H9 (cell line): ENCODE measurements at regions not wholly inside any gene's neighbourhood (a gene's known extent, or its start where the extent isn't known, plus 50 kb on each side); places are given as distances from the start of the nearest gene placed in this dataset.

Source experiments
- DNase-seq: peaks from one replicate; pipeline ENCODE4 v3.0.0-alpha.2; 2017
- H2AFZ ChIP-seq: one replicate; pipeline ENCODE4 v1.6.1; 2013; ENCODE audit warnings: mild to moderate bottlenecking, low read length, control low read depth, moderate library complexity
- H2AK5ac ChIP-seq: 2 replicates; pipeline ENCODE4 v1.6.1; 2013; ENCODE audit warnings: low read length, control low read depth, mixed read lengths; ENCODE audit not compliant: insufficient read length
- H2BK120ac ChIP-seq: one replicate; pipeline ENCODE4 v1.6.1; 2013; ENCODE audit warnings: low read depth, mild to moderate bottlenecking, low read length, control low read depth, inconsistent platforms; ENCODE audit not compliant: poor library complexity, severe bottlenecking
- H2BK12ac ChIP-seq: 2 replicates; pipeline ENCODE4 v1.6.1; 2013; ENCODE audit warnings: low read length, control low read depth, mixed read lengths, low read depth; ENCODE audit not compliant: insufficient read length
- H2BK15ac ChIP-seq: 2 replicates; pipeline ENCODE4 v1.6.1; 2013; ENCODE audit warnings: low read depth, low read length, control low read depth
- H2BK20ac ChIP-seq: one replicate; pipeline ENCODE4 v1.6.1; 2013; ENCODE audit warnings: low read depth, mild to moderate bottlenecking, low read length, control low read depth, inconsistent platforms; ENCODE audit not compliant: poor library complexity, severe bottlenecking
- H2BK5ac ChIP-seq: 2 replicates; pipeline ENCODE4 v1.6.1; 2013; ENCODE audit warnings: low read length, control low read depth, mixed read lengths; ENCODE audit not compliant: insufficient read length
- H3K14ac ChIP-seq: 2 replicates; pipeline ENCODE4 v1.6.1; 2013; ENCODE audit warnings: low read length, control low read depth; ENCODE audit not compliant: insufficient read depth
- H3K18ac ChIP-seq: 2 replicates; pipeline ENCODE4 v1.6.1; 2013; ENCODE audit warnings: low read depth, mild to moderate bottlenecking, mixed read lengths, low read length, control low read depth; ENCODE audit not compliant: insufficient read length
- H3K23ac ChIP-seq: 2 replicates; pipeline ENCODE4 v1.6.1; 2013; ENCODE audit warnings: low read length, control low read depth, mixed read lengths, low read depth; ENCODE audit not compliant: insufficient read length
- H3K23me2 ChIP-seq: 2 replicates; pipeline ENCODE4 v1.6.1; 2013; ENCODE audit warnings: low read depth, mild to moderate bottlenecking, mixed read lengths, low read length, control low read depth; ENCODE audit not compliant: insufficient read length, poor library complexity, severe bottlenecking
- H3K27ac ChIP-seq: 2 replicates; pipeline ENCODE4 v1.5.1; 2013; ENCODE audit warnings: low read length, control low read depth, mixed read lengths, low read depth; ENCODE audit not compliant: insufficient read length
- H3K27me3 ChIP-seq: 2 replicates; pipeline ENCODE4 v1.6.1; 2013; ENCODE audit warnings: low read length, control low read depth, inconsistent platforms; ENCODE audit not compliant: insufficient read depth
- H3K4ac ChIP-seq: 2 replicates; pipeline ENCODE4 v1.6.1; 2013; ENCODE audit warnings: low read depth, mild to moderate bottlenecking, control low read depth, inconsistent platforms, low read length, moderate library complexity
- H3K4me1 ChIP-seq: 2 replicates; pipeline ENCODE4 v1.6.1; 2013; ENCODE audit warnings: low read length, control low read depth, inconsistent platforms; ENCODE audit not compliant: insufficient read depth
- H3K4me2 ChIP-seq: 2 replicates; pipeline ENCODE4 v1.6.1; 2013; ENCODE audit warnings: low read length, control low read depth, mixed read lengths; ENCODE audit not compliant: insufficient read length, insufficient read depth
- H3K56ac ChIP-seq: 2 replicates; pipeline ENCODE4 v1.6.1; 2013; ENCODE audit warnings: low read depth, mild to moderate bottlenecking, mixed read lengths, low read length, control low read depth; ENCODE audit not compliant: insufficient read length
- H3K79me1 ChIP-seq: 2 replicates; pipeline ENCODE4 v1.6.1; 2013; ENCODE audit warnings: low read depth, mild to moderate bottlenecking, moderate library complexity, low read length, control low read depth, inconsistent platforms; ENCODE audit not compliant: insufficient read depth, poor library complexity, severe bottlenecking
- H3K79me2 ChIP-seq: 2 replicates; pipeline ENCODE4 v1.6.1; 2013; ENCODE audit warnings: low read length, control low read depth, inconsistent platforms; ENCODE audit not compliant: insufficient read depth
- H3K9ac ChIP-seq: 2 replicates; pipeline ENCODE4 v1.6.1; 2013; ENCODE audit warnings: low read length, control low read depth, mixed read lengths; ENCODE audit not compliant: insufficient read length; ENCODE audit errors: extremely low read depth
- H3K9me3 ChIP-seq: one replicate; pipeline ENCODE4 v1.6.1; 2013; ENCODE audit warnings: low read depth, low read length, inconsistent platforms; ENCODE audit not compliant: control insufficient read depth
- H3T11ph ChIP-seq: one replicate; pipeline ENCODE4 v1.6.1; 2013; ENCODE audit warnings: mild to moderate bottlenecking, low read length, control low read depth, inconsistent platforms
- H4K20me1 ChIP-seq: one replicate; pipeline ENCODE4 v1.6.1; 2013; ENCODE audit not compliant: control insufficient read depth, insufficient read length, insufficient read depth
- H4K5ac ChIP-seq: 2 replicates; pipeline ENCODE4 v1.6.1; 2013; ENCODE audit warnings: low read depth, mild to moderate bottlenecking, mixed read lengths, low read length, control low read depth; ENCODE audit not compliant: insufficient read length
- H4K8ac ChIP-seq: replicated peaks from 2 replicates; pipeline ENCODE4 v1.6.1; 2013; ENCODE audit warnings: low read length, control low read depth, mixed read lengths, low read depth; ENCODE audit not compliant: insufficient read length
- H4K91ac ChIP-seq: 2 replicates; pipeline ENCODE4 v1.6.1; 2013; ENCODE audit warnings: low read depth, mild to moderate bottlenecking, moderate library complexity, mixed read lengths, low read length, control low read depth; ENCODE audit not compliant: insufficient read length
- H3K27ac Mint-ChIP-seq, 3 experiments: 2 replicates in 2 of 3; 3 replicates in 1 of 3; pipeline ENCODE4 v1.8.0; 2020 to 2021; ENCODE audit warnings: mixed read lengths in 3 of 3, mild to moderate bottlenecking in 1 of 3, moderate library complexity in 1 of 3
- H3K27me3 Mint-ChIP-seq: 2 replicates; pipeline ENCODE4 v1.8.0; 2021; ENCODE audit warnings: low read depth, mild to moderate bottlenecking, moderate library complexity, mixed read lengths
- H3K36me3 Mint-ChIP-seq, 3 experiments: 2 replicates in 2 of 3; 3 replicates in 1 of 3; pipeline ENCODE4 v1.8.0; 2020 to 2021; ENCODE audit warnings: low read depth in 3 of 3, mixed read lengths in 3 of 3; ENCODE audit not compliant: insufficient read depth in 1 of 3
- H3K4me1 Mint-ChIP-seq, 2 experiments: 2 replicates each; pipeline ENCODE4 v1.8.0; 2020; ENCODE audit warnings: mixed read lengths in 2 of 2
- H3K4me3 Mint-ChIP-seq, 2 experiments: 2 replicates in 1 of 2; 3 replicates in 1 of 2; pipeline ENCODE4 v1.8.0; 2020 to 2021; ENCODE audit warnings: mild to moderate bottlenecking in 2 of 2, mixed read lengths in 2 of 2, moderate library complexity in 1 of 2
- H3K9me3 Mint-ChIP-seq, 2 experiments: 2 replicates in 1 of 2; 3 replicates in 1 of 2; pipeline ENCODE4 v1.8.0; 2020; ENCODE audit warnings: mild to moderate bottlenecking in 2 of 2, mixed read lengths in 2 of 2, moderate library complexity in 1 of 2
- CTCF ChIP-seq: fragments of 200-600 bp; sonication (generic); conservative IDR thresholded peaks from 3 replicates; pipeline ENCODE4 v1.8.0; 2021; ENCODE audit warnings: antibody characterized with exemption, mild to moderate bottlenecking
- WGBS: extraction: QIAGEN DNeasy Blood & Tissue Kit; methylation state at CpG from one replicate; pipeline ENCODE4 v1.1.7; 2013; ENCODE audit warnings: missing lambda C conversion rate, low lambda C conversion rate, mixed read lengths; ENCODE audit not compliant: insufficient read length; ENCODE audit errors: extremely low coverage; 5-methylcytosine and 5-hydroxymethylcytosine counted together

- no peak overlapping the region for H2BK15ac ChIP-seq
- H2BK12ac ChIP-seq = no peak overlapping the region
- H3T11ph ChIP-seq = no peak overlapping the region
- no peaks in the 10 kb centered on the region for H4K20me1 ChIP-seq
- H2AFZ ChIP-seq = no peak overlapping the region
- peaks cover 15 to 19% of the 10 kb centered on the region in 2 experiments for H3K4me1 Mint-ChIP-seq
- H3K27ac ChIP-seq = no peak overlapping the region
- H4K91ac ChIP-seq = no peak overlapping the region
- H2AK5ac ChIP-seq = no peak overlapping the region
- no peak overlapping the region for H2BK120ac ChIP-seq
- H2BK5ac ChIP-seq = no peak overlapping the region
- no peak overlapping the region for H2BK20ac ChIP-seq
- no peak for DNase-seq
- no peak for TF ChIP-seq CTCF
- no peak overlapping the region for H4K5ac ChIP-seq
- 0 out of 7 replicates have a peak, but pooled peaks cover 0 to 3% (median 0%) of the 10 kb centered on the region in 3 experiments for H3K36me3 Mint-ChIP-seq
- no peaks in the 10 kb centered on the region; the same call in 1 of the 2 replicates for H3K4me1 ChIP-seq
- no peak overlapping the region for H3K4me3 Mint-ChIP-seq
- H3K23ac ChIP-seq = no peak overlapping the region
- H3K4me2 ChIP-seq = no peak overlapping the region
- no peak overlapping the region for H3K14ac ChIP-seq
- no peak overlapping the region for H3K18ac ChIP-seq
- H3K4ac ChIP-seq = no peak overlapping the region
- no peaks in the 10 kb centered on the region for H3K9me3 ChIP-seq
- no CpG with 5 or more reads among the region's 5 CpGs for whole genome bisulfite sequencing
- H3K9ac ChIP-seq = no peak overlapping the region
- no peak overlapping the region for H3K56ac ChIP-seq
- no peaks in the 10 kb centered on the region for H3K27me3 Mint-ChIP-seq
- H3K79me2 ChIP-seq = no peaks in the 10 kb centered on the region
- no peaks in the 10 kb centered on the region for H3K23me2 ChIP-seq
- H4K8ac ChIP-seq = no peak overlapping the region
- peaks cover 1 to 4% of the 10 kb centered on the region in 2 experiments; a peak in 2 of 5 replicates for H3K9me3 Mint-ChIP-seq
- no peaks in the 10 kb centered on the region for H3K79me1 ChIP-seq
- no peak overlapping the region; a peak in 1 of 7 replicates for H3K27ac Mint-ChIP-seq
- no peaks in the 10 kb centered on the region for H3K27me3 ChIP-seq
These were observed 140.0 kb downstream of the LTN1 start for GRCh38 chr21:28852706-28853105.
